Esophagus muscularis mucosa (tissue), 3 donors: ENCODE measurements at regions not wholly inside any gene's neighbourhood (a gene's known extent, or its start where the extent isn't known, plus 50 kb on each side); places are given as distances from the start of the nearest gene placed in this dataset.

Source experiments
- POLR2A ChIP-seq: fragments of 450-650 bp; IDR thresholded peaks from one replicate; pipeline ENCODE4 v1.6.1; 2017; ENCODE audit warnings: antibody characterized with exemption, moderate library complexity, mild to moderate bottlenecking, low read depth
- POLR2AphosphoS5 ChIP-seq, 2 donors: sonication (generic); formaldehyde crosslinking; IDR thresholded peaks; one replicate each; pipeline ENCODE4 v1.6.1; 2017; ENCODE audit warnings: antibody characterized with exemption in 2 of 2
- TF ChIP-seq, protein P1 (sequence below), 3 experiments: fragments of 200-600 bp in 2 of 3; fragments of 450-650 bp in 1 of 3; sonication (generic) in 2 of 3; IDR thresholded peaks; one replicate each; pipeline ENCODE4 v1.5.1; 2017 to 2019; ENCODE audit warnings: antibody characterized with exemption in 3 of 3, mild to moderate bottlenecking in 2 of 3, moderate library complexity in 1 of 3

DNA sequence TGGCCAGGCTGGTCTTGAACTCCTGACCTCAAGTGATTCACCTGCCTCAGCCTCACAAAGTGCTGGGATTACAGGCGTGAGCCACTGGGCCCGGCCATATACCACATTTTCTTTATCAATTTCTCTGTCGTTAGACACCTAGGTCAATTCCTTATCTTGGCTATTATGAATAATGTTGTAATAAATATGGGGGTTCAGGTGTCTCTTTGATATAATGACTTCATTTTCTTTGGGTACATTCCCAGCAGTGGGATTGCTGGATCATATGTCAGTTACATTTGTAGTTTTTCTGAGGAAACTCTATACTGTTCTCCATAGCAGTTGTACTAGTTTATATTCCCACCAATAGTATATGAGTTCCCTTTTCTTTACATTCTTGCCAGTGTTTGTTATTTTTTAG is 67.8 kb upstream of the DDHD1 start:
- TF ChIP-seq, protein P1, sequence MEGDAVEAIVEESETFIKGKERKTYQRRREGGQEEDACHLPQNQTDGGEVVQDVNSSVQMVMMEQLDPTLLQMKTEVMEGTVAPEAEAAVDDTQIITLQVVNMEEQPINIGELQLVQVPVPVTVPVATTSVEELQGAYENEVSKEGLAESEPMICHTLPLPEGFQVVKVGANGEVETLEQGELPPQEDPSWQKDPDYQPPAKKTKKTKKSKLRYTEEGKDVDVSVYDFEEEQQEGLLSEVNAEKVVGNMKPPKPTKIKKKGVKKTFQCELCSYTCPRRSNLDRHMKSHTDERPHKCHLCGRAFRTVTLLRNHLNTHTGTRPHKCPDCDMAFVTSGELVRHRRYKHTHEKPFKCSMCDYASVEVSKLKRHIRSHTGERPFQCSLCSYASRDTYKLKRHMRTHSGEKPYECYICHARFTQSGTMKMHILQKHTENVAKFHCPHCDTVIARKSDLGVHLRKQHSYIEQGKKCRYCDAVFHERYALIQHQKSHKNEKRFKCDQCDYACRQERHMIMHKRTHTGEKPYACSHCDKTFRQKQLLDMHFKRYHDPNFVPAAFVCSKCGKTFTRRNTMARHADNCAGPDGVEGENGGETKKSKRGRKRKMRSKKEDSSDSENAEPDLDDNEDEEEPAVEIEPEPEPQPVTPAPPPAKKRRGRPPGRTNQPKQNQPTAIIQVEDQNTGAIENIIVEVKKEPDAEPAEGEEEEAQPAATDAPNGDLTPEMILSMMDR (IDR thresholded peaks at IDR 0.05): no peak
- TF ChIP-seq POLR2A (no peak), POLR2AphosphoS5 (IDR thresholded peaks at IDR 0.05) (no peak)
